ENCODE measurements at regions not wholly inside any gene's neighbourhood (a gene's known extent, or its start where the extent isn't known, plus 50 kb on each side); places are given as distances from the start of the nearest gene placed in this dataset.
"Not testable (repeated sequence)": the region's sequence is repeated elsewhere in the genome, so short reads cannot be mapped to it uniquely, and the experiment has no call there.

GRCh38 chr15:39394496-39394895 is 186.4 kb upstream of the THBS1 start:
- no peak for DNase-seq (ENCODE audit: low read depth)

DNA sequence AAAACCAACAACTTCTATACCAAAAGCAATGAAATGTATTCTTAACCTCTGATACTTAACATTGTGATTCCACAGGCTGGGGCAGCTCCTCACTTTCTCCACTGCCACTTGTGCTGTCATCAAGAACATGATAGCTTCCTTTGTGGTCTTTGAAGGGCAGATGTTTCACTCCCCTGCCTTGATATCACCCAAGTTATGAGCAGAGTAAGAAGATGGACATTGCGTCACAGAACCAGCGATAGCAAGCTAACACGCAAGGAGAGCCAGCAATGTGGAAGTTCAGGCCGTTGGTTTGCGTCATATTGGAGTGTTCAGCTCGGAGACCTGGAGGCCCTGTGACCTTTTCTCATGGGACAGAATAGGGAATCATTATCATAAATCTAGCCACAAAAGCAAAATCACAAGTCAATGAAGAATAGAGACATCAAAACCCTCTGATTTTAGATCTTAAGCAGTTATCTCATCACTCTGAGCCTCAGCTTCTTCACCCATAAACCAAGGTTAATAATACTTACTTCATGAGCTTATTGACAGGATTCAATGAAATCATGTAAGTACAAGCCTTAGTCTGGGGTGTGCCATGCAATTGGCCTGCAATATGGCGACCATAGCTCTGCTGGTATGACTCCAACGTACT is 183.8 kb upstream of the THBS1 start:
- DNase-seq (ENCODE audit: low read depth): no peak

DNA sequence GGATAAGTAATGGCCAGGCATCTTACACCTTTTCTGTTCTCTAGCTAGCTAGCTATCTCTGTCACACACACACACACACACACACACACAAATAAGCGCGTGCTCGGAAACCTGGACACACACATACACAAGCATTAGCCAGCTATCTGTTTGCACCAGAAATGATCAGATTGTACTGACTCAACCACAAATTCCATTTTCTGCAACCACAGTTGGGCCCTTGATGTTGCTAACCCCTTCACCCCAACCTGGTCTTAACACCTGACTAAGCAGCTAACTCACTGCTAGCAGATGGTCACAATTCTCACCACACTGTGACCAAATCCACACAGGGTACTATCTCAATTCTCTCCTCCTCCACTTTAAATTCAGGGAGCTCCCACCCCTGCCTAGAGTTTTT is 183.0 kb upstream of the THBS1 start:
- no peak for DNase-seq (ENCODE audit: low read depth)

DNA sequence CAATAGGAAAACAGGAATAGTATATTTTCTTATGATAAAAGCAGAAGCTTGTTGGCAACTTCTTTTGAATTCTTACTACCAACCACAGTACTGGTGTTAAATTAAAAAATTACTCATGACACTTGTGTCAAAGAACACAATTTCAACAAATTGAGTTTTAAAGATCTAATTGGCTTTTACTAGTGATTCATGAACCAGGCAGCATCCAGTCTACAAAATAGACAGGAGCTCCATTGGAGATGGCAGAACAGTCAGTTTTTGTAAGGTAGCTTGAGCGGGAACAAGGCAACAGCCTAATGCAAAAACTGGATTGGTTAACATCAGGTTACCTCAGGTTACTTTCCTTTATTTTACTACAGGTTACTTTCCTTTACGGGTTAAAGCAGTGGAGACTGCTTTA is 181.3 kb upstream of the THBS1 start:
- no peak for DNase-seq (ENCODE audit: low read depth)

GRCh38 chr15:39400002-39400401 is 180.9 kb upstream of the THBS1 start:
- DNase-seq (ENCODE audit: low read depth): no peak

DNA sequence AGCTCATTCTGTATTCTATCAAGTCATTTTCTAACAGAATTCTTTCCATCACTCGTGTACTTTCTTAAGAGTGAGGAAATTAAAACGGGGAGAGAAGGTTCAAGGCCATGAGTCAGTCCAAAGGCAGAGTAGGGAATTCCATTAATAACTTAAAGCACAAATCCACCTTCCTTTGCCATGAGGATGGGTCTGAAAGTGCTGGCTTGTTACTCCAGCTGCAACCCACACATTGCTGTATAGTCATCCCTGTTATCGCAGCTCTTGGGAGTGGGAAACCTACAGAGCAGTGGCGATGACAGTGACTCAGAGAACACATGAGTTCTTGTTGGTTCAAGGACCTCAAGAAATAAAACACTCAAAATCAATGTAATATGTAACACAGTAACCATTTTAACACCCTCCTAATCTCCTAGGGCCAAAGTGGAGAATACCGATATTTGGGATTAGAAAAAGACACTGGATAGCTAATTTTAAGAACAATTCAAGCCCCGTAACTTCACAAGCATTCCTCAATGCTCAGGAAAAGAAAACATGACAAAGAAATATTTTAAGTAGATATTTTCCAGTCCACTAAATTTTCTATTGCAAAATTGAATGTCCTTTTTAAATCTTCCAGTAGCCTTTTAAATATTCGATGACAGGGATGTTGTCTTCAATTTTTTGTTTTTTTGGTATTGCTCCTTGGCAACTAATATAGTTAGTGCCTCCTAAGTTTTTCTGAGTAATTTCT is 179.9 kb upstream of the THBS1 start:
- DNase-seq (ENCODE audit: low read depth): no peak

DNA sequence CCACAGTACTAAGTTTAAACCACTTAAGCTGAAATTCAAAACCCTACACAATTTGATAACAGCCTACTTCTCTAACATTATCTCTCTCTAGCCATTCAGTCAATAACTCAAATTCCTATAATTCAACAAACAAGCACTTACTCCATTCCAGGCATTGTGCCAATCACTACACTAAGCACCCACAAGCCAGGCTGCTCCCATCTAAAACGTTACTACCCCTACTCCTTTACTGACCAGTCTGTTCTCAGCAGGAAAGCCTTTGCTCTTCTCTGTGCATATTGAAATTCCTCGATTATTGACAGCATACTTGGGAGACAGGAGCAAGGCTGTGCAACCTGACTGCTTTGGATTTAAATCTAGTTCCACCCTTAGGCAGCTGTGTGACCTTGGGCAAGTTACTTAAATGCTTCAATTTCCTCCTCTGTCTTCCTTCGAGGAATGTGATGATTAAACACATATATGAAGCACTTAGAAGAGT is 177.2 kb upstream of the THBS1 start:
- no peak for DNase-seq (ENCODE audit: low read depth)

DNA sequence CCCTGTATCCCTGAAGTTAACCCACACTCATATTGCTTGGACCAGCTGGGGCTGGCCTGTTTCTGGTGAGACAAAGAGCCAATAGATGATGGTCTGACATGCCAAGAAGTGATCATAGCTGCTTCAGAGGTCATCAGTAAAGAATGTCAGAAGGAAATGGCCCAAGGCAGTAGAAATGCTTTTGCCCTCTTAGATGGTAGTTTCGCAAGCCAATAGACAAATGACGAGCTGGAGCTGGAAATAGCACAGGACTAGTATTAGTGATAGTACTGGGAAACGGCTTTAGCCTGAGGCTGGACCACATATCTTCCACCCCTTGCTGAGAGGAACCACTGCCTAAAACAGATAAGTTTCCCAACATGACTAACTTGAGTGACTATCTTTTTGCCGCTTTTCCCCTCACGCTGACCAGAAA is 176.1 kb upstream of the THBS1 start:
- DNase-seq (ENCODE audit: low read depth): peak; percentile 99

DNA sequence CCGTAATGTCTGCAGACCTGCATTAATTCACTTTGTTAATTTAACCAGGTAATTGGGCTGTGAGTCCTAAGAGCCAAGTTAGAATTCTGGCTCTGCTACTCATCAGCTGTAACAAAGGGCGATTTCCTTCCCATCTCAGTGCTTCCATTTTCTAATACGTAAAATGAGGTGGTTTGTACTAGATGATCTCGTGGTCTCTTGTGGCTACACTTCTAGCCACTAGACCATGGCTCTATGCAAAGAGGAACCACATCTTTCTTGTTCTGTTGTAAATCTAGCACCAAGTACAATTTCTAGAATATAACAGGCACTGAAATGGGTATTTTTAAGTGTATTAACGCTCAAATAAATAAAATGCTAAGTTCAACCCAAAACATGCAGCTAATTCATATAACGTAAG is 174.4 kb upstream of the THBS1 start:
- DNase-seq (ENCODE audit: low read depth): no peak

- no peak for DNase-seq (ENCODE audit: low read depth)
Measured at GRCh38 chr15:39407116-39407515, 173.8 kb upstream of the THBS1 start.

GRCh38 chr15:39409876-39410530 is 170.9 kb upstream of the THBS1 start:
- no peak for DNase-seq (ENCODE audit: low read depth)

DNA sequence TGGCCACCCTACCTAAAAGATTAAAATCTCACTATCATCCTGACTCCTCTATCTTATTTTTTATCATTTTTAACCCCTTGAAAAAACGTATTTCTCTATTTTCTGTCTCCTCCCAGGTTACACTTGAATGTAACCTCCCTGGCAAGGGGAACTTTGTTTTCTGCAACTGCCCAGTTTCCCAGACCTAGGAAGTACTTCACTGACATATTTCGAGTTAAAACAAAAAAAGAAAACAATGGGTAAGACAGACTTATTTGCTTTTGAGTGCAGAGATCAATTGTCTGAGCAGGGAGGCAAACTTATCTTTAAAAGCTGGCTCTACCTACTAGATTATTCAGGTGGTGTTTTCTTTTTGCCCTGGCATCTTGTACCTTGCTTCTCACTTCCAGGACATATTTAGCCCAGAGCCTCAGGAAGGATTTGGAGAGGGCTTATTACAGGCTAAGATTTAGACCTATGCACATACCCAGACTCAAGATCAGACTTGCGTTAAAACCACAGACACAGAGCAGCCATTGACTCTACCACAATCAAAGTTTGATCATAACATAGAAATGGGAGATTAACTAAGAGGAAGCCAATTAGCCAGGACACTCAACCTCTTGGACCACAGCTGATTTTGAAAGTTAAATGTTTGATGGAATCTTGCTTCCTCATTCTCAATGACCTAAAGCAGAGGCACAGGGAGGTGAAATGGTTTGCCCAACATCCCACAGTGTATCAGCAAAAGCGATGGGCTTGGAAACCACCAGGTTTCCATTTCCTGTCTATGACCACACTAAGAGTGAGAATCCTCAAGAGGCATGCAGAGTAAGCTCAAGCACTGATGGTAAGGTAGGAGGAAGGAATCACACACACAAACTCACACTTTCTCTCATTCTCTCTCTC is 169.5 kb upstream of the THBS1 start:
- DNase-seq (ENCODE audit: low read depth): no peak

DNA sequence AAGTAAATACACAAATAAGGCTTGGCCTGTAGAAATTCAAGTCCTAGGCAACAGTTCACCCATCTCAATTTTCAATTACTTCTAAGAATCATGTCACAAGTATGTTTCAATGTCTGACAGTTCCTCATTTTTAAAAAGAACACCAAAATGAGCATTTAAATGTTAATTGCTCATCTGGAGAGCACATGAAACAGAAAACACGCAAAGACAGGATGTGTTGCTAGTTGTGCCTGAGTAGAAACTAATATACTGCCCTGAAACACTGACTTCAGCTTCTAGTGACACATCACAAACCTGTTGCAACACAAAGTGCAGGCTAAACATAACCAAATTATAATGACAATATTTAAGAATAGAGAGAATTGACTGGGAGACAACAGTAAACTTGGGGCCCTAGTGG is 167.3 kb upstream of the THBS1 start:
- DNase-seq (ENCODE audit: low read depth): no peak

- DNase-seq (ENCODE audit: low read depth): no peak
Measured at GRCh38 chr15:39414201-39414600, 166.7 kb upstream of the THBS1 start.

- no peak for DNase-seq (ENCODE audit: low read depth)
Measured at GRCh38 chr15:39415634-39416033, 165.2 kb upstream of the THBS1 start.

DNA sequence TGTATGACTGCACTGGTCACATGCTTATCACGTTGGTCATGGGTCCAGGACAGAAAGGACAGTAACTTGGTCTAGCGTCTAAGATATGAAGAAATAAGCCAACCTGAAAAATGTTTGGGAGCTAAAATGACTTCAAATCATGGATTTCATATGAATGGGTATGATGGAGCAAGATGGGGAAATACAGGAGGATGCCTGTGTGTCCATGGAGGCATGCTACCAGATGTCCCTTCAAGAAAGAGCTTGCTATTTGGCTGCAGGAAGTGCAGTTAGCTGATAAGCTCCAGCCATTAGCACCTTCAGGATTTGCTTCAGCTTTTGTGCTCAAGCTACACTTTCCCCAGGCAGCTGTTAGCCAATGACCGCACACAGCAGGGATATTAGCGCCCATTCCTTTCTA is 164.6 kb upstream of the THBS1 start:
- no peak for DNase-seq (ENCODE audit: low read depth)

DNA sequence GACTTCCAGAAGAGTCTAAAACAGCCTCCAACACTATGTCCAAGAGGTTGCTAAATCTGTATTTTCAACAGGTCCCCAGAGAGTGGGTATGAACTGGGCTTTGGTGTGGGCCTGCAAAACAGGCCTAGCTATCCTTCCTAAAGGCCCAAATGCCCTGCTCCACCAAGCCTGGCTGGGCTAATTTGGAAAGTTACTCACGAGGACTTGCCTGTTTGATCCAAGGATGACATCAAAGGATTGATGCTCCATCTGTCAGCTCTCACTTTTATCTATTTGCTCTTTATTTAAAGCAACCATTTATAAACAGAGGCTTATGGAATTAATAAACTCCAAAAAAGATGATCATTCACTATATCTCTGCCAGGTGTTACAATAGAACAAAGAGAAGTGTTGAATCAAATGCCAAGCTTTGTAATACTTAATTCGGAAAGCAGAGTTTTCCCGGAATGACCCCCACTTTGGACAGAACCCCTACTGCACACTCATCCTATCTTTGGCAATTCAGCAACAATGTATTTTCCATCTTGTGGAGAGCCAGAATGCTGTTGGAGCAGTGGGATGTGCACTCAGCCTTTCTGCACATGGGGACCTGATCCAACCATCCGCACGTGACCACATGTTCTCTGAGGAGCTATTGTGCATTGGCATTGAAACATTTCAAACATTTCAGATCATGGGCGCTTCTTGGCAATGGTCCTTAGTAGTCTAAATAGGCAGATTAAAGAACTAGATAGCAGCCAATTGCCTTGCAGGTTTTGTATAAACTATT is 163.3 kb upstream of the THBS1 start:
- DNase-seq (ENCODE audit: low read depth): no peak

GRCh38 chr15:39419651-39420050 is 161.2 kb upstream of the THBS1 start:
- no peak for DNase-seq (ENCODE audit: low read depth)

- DNase-seq (ENCODE audit: low read depth): not testable (repeated sequence)
Measured at GRCh38 chr15:39420123-39420852, 160.6 kb upstream of the THBS1 start.

DNA sequence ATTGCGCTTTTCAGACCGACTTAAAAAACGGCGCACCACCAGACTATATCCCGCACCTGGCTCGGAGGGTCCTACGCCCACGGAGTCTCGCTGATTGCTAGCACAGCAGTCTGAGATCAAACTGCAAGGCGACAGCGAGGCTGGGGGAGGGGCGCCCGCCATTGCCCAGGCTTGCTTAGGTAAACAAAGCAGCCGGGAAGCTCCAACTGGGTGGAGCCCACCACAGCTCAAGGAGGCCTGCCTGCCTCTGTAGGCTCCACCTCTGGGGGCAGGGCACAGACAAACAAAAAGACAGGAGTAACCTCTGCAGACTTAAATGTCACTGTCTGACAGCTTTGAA is 160.1 kb upstream of the THBS1 start:
- not testable (repeated sequence) for DNase-seq (ENCODE audit: low read depth)

Data from GM04503 (cell line).